C4-2B (cell line): ENCODE measurements at regions not wholly inside any gene's neighbourhood (a gene's known extent, or its start where the extent isn't known, plus 50 kb on each side); places are given as distances from the start of the nearest gene placed in this dataset.
"Not testable (repeated sequence)": the region's sequence is repeated elsewhere in the genome, so short reads cannot be mapped to it uniquely, and the experiment has no call there.

Experiments
- H3K27ac ChIP-seq: fragments of 450-650 bp; 2 replicates; pipeline ENCODE4 v1.5.1; 2017
- CTCF ChIP-seq: fragments of 450-650 bp; conservative IDR thresholded peaks from 2 replicates; pipeline ENCODE4 v1.5.1; 2017; ENCODE audit warnings: mild to moderate bottlenecking
- ZFX ChIP-seq: fragments of 450-650 bp; IDR thresholded peaks from 2 replicates; pipeline ENCODE4 v1.6.1; 2017

DNA sequence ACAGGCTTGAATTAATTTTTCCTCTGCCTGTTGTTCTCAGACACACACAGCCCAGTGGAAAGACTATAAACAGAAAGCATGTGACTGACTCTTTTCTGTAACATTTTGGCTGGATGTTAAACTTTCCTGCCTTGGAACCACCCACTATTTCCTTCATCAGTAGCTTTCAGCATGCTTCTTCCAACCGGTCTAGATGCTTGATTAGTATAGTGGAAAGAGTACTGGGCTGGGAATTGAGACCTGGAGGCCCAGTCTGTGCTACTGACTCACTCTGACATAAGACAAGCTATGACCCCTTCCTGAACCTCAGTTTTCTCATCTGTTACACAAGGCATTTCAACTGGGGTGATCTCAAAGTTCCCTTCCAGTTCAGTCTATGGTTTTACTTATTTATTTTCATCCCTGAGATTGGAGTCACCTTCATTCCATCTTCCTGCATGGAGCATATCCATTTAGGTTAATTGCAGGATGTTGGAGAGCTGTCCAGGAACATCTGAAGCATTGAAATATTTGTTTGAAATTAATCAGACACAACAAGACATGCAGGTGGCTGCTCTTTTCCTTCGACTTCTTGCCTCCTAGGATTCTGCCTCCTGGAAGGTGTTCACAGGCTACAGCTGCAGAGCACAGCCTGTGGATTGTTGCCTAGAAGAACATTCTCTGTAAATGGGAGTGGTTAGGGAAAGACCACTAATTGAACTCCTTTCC is 173.4 kb downstream of the RTL9 start:
- no peak overlapping the region for H3K27ac ChIP-seq
- TF ChIP-seq ZFX (no peak), CTCF (no peak)

GRCh38 chrX:110532581-110532931 is 173.9 kb downstream of the RTL9 start:
- TF ChIP-seq ZFX (no peak), CTCF (no peak)
- H3K27ac ChIP-seq: no peak overlapping the region

DNA sequence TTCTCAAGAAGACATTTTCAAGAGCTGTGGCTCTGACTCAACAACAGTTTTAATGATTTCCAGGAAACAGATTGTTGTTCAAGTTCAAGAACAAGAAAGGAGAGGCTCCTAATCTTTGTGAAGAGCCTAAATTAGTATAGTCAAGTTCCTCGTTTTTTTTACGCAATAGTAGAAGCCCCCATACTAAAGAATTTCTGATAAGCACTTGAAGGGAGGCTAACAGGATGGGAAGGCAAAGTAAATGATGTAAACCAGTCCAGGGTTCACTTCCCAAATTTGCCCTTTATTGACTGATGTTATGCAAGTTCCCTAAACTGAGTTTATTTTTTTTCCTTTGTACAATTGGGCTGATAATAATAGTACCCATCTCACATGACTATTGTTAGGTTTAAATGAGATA is 178.2 kb downstream of the RTL9 start:
- no peak for TF ChIP-seq ZFX
- no peak overlapping the region for H3K27ac ChIP-seq

- H3K27ac ChIP-seq: no peak overlapping the region
- TF ChIP-seq CTCF: no peak
- TF ChIP-seq ZFX: no peak
Measured at GRCh38 chrX:110541266-110541665, 182.6 kb downstream of the RTL9 start.

DNA sequence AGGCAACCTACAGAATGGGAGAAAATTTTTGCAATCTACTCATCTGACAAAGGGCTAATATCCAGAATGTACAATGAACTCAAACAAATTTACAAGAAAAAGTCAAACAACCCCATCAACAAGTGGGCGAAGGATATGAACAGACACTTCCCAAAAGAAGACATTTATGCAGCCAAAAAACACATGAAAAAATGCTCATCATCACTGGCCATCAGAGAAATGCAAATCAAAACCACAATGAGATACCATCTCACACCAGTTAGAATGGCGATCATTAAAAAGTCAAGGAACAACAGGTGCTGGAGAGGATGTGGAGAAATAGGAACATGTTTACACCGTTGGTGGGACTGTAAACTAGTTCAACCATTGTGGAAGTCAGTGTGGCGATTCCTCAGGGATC is 192.2 kb downstream of the RTL9 start:
- H3K27ac ChIP-seq: not testable (repeated sequence)

DNA sequence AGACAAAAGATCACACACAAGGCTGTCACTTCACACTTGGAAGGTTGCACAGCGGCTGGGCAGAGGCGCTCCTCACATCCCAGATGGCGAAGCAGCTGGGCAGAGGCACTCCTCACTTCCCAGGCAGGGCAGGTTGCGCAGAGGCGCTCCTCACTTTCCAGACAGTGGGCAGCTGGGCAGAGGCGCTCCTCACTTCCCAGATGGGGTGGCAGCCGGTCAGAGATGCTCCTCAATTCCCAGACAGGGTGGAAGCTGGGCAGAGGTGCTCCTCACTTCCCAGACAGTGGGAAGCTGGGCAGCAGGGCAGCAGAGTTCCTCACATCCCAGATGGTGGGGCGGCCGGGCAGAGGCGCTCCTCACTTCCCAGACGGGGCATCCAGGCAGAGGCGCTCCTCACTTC is 199.2 kb downstream of the RTL9 start:
- TF ChIP-seq ZFX: no peak
- TF ChIP-seq CTCF: no peak

DNA sequence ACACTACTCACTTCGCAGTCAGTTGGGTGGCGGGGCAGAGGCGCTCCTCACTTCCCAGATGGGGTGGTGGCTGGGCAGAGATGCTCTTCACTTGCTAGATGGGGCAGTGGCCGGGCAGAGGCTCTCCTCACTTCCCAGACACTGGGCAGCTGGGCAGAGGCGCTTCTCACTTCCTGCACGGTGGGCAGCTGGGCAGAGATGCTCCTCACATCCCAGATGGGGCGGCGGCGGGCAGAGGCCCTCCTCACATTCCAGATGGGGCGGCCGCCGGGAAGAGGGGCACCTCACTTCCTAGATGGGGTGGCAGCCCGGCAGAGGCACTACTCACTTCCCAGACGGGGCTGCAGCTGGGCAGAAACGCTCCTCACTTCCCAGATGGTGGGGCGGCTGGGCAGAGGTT is 199.8 kb downstream of the RTL9 start:
- no peak for TF ChIP-seq CTCF
- TF ChIP-seq ZFX: no peak
- no peak overlapping the region for H3K27ac ChIP-seq

More for the DNA sequence above, 199.2 kb downstream of the RTL9 start:
- no peak overlapping the region for H3K27ac ChIP-seq

GRCh38 chrX:110561034-110561433 is 202.4 kb downstream of the RTL9 start:
- TF ChIP-seq ZFX (no peak), CTCF (no peak)
- no peak overlapping the region for H3K27ac ChIP-seq
